ENCODE measurements at regions not wholly inside any gene's neighbourhood (a gene's known extent, or its start where the extent isn't known, plus 50 kb on each side); places are given as distances from the start of the nearest gene placed in this dataset.

- TF ChIP-seq EP300 (IDR thresholded peaks at IDR 0.05; ENCODE audit: low read depth) (no peak), POLR2A (IDR thresholded peaks at IDR 0.05) (no peak), CTCF (IDR thresholded peaks at IDR 0.05) (no peak), POLR2AphosphoS5 (IDR thresholded peaks at IDR 0.05) (no peak)
- in situ Hi-C loops (cut with MboI; ENCODE audit: low pct_ligation_motif_present in 1 of 4, low pct_unique_long_range_greater_than_20kb in 1 of 4, low sequenced_read_pairs in 3 of 4) = no loop called here
- H3K36me3 ChIP-seq = no peaks in the 10 kb centered on the region
- no peaks in the 10 kb centered on the region for H3K9me3 ChIP-seq
- intact Hi-C loops (cut with DNase I; ENCODE audit: low total_unique reads) = no loop called here
- peaks cover 4 to 32% (median 7%) of the 10 kb centered on the region in 4 donors for H3K4me1 ChIP-seq
- 77 to 78% methylated on average over 7 to 9 of the region's 9 CpGs for WGBS, 2 donors (ENCODE audit: low coverage in 1 of 2)
- DNase-seq = no peak
- no peak overlapping the region for H3K27ac ChIP-seq
- no peak overlapping the region for H3K4me3 ChIP-seq
- H3K27me3 ChIP-seq = no peaks in the 10 kb centered on the region
Observed at GRCh38 chr6:108741331-108741989, 106.8 kb upstream of the ARMC2 start.

GRCh38 chr6:108742041-108742440 is 106.2 kb upstream of the ARMC2 start:
- no peaks in the 10 kb centered on the region for H3K9me3 ChIP-seq
- H3K27me3 ChIP-seq = no peaks in the 10 kb centered on the region
- H3K4me1 ChIP-seq = peaks cover 4 to 37% (median 9%) of the 10 kb centered on the region in 4 donors
- no peak overlapping the region for H3K27ac ChIP-seq
- H3K36me3 ChIP-seq = no peaks in the 10 kb centered on the region
- 0 to 54% methylated on average over 1 to 2 of the region's 2 CpGs for WGBS, 2 donors (ENCODE audit: low coverage in 1 of 2)
- no peak overlapping the region for H3K4me3 ChIP-seq
- intact Hi-C loops (cut with DNase I; ENCODE audit: low total_unique reads) = no loop called here
- in situ Hi-C loops (cut with MboI; ENCODE audit: low pct_ligation_motif_present in 1 of 4, low pct_unique_long_range_greater_than_20kb in 1 of 4, low sequenced_read_pairs in 3 of 4) = no loop called here
- TF ChIP-seq POLR2AphosphoS5 (IDR thresholded peaks at IDR 0.05) (no peak), EP300 (IDR thresholded peaks at IDR 0.05; ENCODE audit: low read depth) (no peak), POLR2A (IDR thresholded peaks at IDR 0.05) (no peak), CTCF (IDR thresholded peaks at IDR 0.05) (no peak)
- DNase-seq = no peak

GRCh38 chr6:108744244-108744972 is 103.8 kb upstream of the ARMC2 start:
- DNase-seq = no peak
- Histone ChIP-seq H3K9me3 (no peaks in the 10 kb centered on the region), H3K27me3 (no peaks in the 10 kb centered on the region), H3K27ac (no peak overlapping the region), H3K36me3 (no peaks in the 10 kb centered on the region), H3K4me3 (no peak overlapping the region), H3K4me1 (peaks cover 0 to 26% (median 3%) of the 10 kb centered on the region in 4 donors)
- in situ Hi-C loops (cut with MboI; ENCODE audit: low pct_ligation_motif_present in 1 of 4, low pct_unique_long_range_greater_than_20kb in 1 of 4, low sequenced_read_pairs in 3 of 4) (no loop called here), intact Hi-C loops (cut with DNase I; ENCODE audit: low total_unique reads) (no loop called here)
- TF ChIP-seq POLR2AphosphoS5 (IDR thresholded peaks at IDR 0.05) (no peak), CTCF (IDR thresholded peaks at IDR 0.05) (no peak), EP300 (IDR thresholded peaks at IDR 0.05; ENCODE audit: low read depth) (no peak), POLR2A (IDR thresholded peaks at IDR 0.05) (no peak)
- WGBS, 2 donors (ENCODE audit: low coverage in 1 of 2) = 81% methylated on average over 8 of the region's 8 CpGs

GRCh38 chr6:108744996-108745395 is 103.2 kb upstream of the ARMC2 start:
- Histone ChIP-seq H3K27me3 (no peaks in the 10 kb centered on the region), H3K36me3 (no peaks in the 10 kb centered on the region), H3K9me3 (no peaks in the 10 kb centered on the region), H3K27ac (no peak overlapping the region), H3K4me1 (peaks cover 0 to 25% (median 1%) of the 10 kb centered on the region in 4 donors), H3K4me3 (no peak overlapping the region)
- no peak for TF ChIP-seq POLR2AphosphoS5 (IDR thresholded peaks at IDR 0.05)
- TF ChIP-seq POLR2A (IDR thresholded peaks at IDR 0.05) = no peak
- TF ChIP-seq EP300 (IDR thresholded peaks at IDR 0.05; ENCODE audit: low read depth) = no peak
- TF ChIP-seq CTCF (IDR thresholded peaks at IDR 0.05) = no peak
- DNase-seq = no peak
- intact Hi-C loops (cut with DNase I; ENCODE audit: low total_unique reads) = no loop called here
- in situ Hi-C loops (cut with MboI; ENCODE audit: low pct_ligation_motif_present in 1 of 4, low pct_unique_long_range_greater_than_20kb in 1 of 4, low sequenced_read_pairs in 3 of 4) = no loop called here
- WGBS, 2 donors (ENCODE audit: low coverage in 1 of 2) = 86% methylated on average over 5 of the region's 5 CpGs; no CpG with 5 or more reads in 1 of the 2 donors

Data from transverse colon (tissue), 4 donors.